Activated CD4-positive, alpha-beta T cell treated with anti-CD3 and anti-CD28 coated beads, Interleukin-2, amount 50 U/mL, for 48 hours (primary cell): ENCODE measurements at regions not wholly inside any gene's neighbourhood (a gene's known extent, or its start where the extent isn't known, plus 50 kb on each side); places are given as distances from the start of the nearest gene placed in this dataset.
A peak's percentile ranks its signal among the peaks of the same experiment; 100 is the strongest.

Experiments used
- DNase-seq, 2 experiments: peaks; one replicate each; pipeline ENCODE4 v3.0.0-alpha.2; 2020

GRCh38 chr1:59101518-59101917 is 195.4 kb upstream of the FGGY start:
- no peak for DNase-seq

GRCh38 chr1:59103457-59103856 is 193.4 kb upstream of the FGGY start:
- DNase-seq = no peak

- DNase-seq = no peak
Observed at GRCh38 chr1:59104191-59104760, 192.6 kb upstream of the FGGY start.

- no peak for DNase-seq
Observed at GRCh38 chr1:59105548-59106507, 191.1 kb upstream of the FGGY start.

GRCh38 chr1:59107516-59107915 is 189.4 kb upstream of the FGGY start:
- DNase-seq = no peak

- DNase-seq = no peak
Observed at GRCh38 chr1:59107916-59108315, 189.0 kb upstream of the FGGY start.

GRCh38 chr1:59108481-59109317 is 188.2 kb upstream of the FGGY start:
- DNase-seq = no peak

- no peak for DNase-seq
Observed at GRCh38 chr1:59110271-59110670, 186.6 kb upstream of the FGGY start.

GRCh38 chr1:59113876-59114457 is 182.9 kb upstream of the FGGY start:
- no peak for DNase-seq

- DNase-seq = no peak
Observed at GRCh38 chr1:59115865-59116264, 181.0 kb upstream of the FGGY start.

- no peak for DNase-seq
Observed at GRCh38 chr1:59116920-59117542, 179.9 kb upstream of the FGGY start.

- DNase-seq = no peak
Observed at GRCh38 chr1:59122527-59122926, 174.4 kb upstream of the FGGY start.

- no peak for DNase-seq
Observed at GRCh38 chr1:59123081-59123681, 173.7 kb upstream of the FGGY start.

GRCh38 chr1:59124166-59124565 is 172.7 kb upstream of the FGGY start:
- no peak for DNase-seq

GRCh38 chr1:59125154-59125553 is 171.7 kb upstream of the FGGY start:
- no peak for DNase-seq

- peak in 1 of 2 experiments; percentile 17 for DNase-seq
Observed at GRCh38 chr1:59125676-59126320, 171.1 kb upstream of the FGGY start.

- DNase-seq = no peak
Observed at GRCh38 chr1:59126366-59126765, 170.5 kb upstream of the FGGY start.

GRCh38 chr1:59128239-59128736 is 168.6 kb upstream of the FGGY start:
- no peak for DNase-seq

GRCh38 chr1:59128784-59129227 is 168.1 kb upstream of the FGGY start:
- no peak for DNase-seq

- no peak for DNase-seq
Observed at GRCh38 chr1:59132295-59132694, 164.6 kb upstream of the FGGY start.

- no peak for DNase-seq
Observed at GRCh38 chr1:59133997-59134396, 162.9 kb upstream of the FGGY start.
